OCI-LY1 (cell line): ENCODE measurements at regions not wholly inside any gene's neighbourhood (a gene's known extent, or its start where the extent isn't known, plus 50 kb on each side); places are given as distances from the start of the nearest gene placed in this dataset.
A peak's percentile ranks its signal among the peaks of the same experiment; 100 is the strongest.

Experiments used
- H2AFZ ChIP-seq: fragments of 200-600 bp; sonication (generic), shearing (Covaris generic); 2 replicates; pipeline ENCODE4 v1.6.0; 2014; ENCODE audit warnings: antibody characterized with exemption, mild to moderate bottlenecking, low read length
- H3F3A ChIP-seq: fragments of 200-600 bp; sonication (generic), shearing (Covaris generic); 2 replicates; pipeline ENCODE4 v1.6.0; 2014; ENCODE audit warnings: mild to moderate bottlenecking, antibody characterized with exemption, low read length, moderate library complexity; ENCODE audit not compliant: insufficient read depth
- H3K27ac ChIP-seq: fragments of 200-600 bp; sonication (generic); 2 replicates; pipeline ENCODE4 v1.5.1; 2014; ENCODE audit warnings: low read length, mixed run types, mild to moderate bottlenecking, low read depth; ENCODE audit not compliant: poor library complexity, severe bottlenecking
- H3K27me3 ChIP-seq: fragments of 200-600 bp; sonication (generic); 2 replicates; pipeline ENCODE4 v1.6.0; 2014; ENCODE audit warnings: antibody characterized with exemption, mild to moderate bottlenecking, low read length, moderate library complexity; ENCODE audit not compliant: insufficient read depth
- H3K36me3 ChIP-seq: fragments of 200-600 bp; sonication (generic); 2 replicates; pipeline ENCODE4 v1.6.1; 2014; ENCODE audit warnings: mild to moderate bottlenecking, antibody characterized with exemption, low read length, moderate library complexity, mixed read lengths; ENCODE audit not compliant: insufficient read depth
- H3K4me1 ChIP-seq: fragments of 200-600 bp; sonication (generic); 2 replicates; pipeline ENCODE4 v1.5.1; 2014; ENCODE audit warnings: mild to moderate bottlenecking, low read length, moderate library complexity; ENCODE audit not compliant: insufficient read depth, severe bottlenecking
- H3K4me2 ChIP-seq: fragments of 200-600 bp; sonication (generic), shearing (Covaris generic); 2 replicates; pipeline ENCODE4 v1.6.1; 2014; ENCODE audit warnings: low read length
- H3K4me3 ChIP-seq: fragments of 200-600 bp; sonication (generic); 2 replicates; pipeline ENCODE4 v1.5.1; 2014; ENCODE audit warnings: low read length, low read depth, mild to moderate bottlenecking, mixed read lengths; ENCODE audit not compliant: poor library complexity, severe bottlenecking
- H3K79me2 ChIP-seq: fragments of 200-600 bp; shearing (Covaris generic); 2 replicates; pipeline ENCODE4 v1.6.1; 2016; ENCODE audit warnings: mixed run types, low read length, mixed read lengths; ENCODE audit not compliant: insufficient read depth
- H3K9ac ChIP-seq: fragments of 200-600 bp; sonication (generic), shearing (Covaris generic); 2 replicates; pipeline ENCODE4 v1.6.1; 2014; ENCODE audit warnings: mild to moderate bottlenecking, low read length, mixed read lengths
- H3K9me2 ChIP-seq: fragments of 200-600 bp; sonication (generic), shearing (Covaris generic); 2 replicates; pipeline ENCODE4 v1.6.1; 2014; ENCODE audit warnings: low read depth, mild to moderate bottlenecking, low read length, mixed read lengths
- H3K9me3 ChIP-seq: fragments of 200-600 bp; shearing (Covaris generic); 2 replicates; pipeline ENCODE4 v1.6.1; 2014; ENCODE audit warnings: low read length, mixed read lengths
- H4K20me1 ChIP-seq: fragments of 200-600 bp; sonication (generic), shearing (Covaris generic); 2 replicates; pipeline ENCODE4 v1.6.0; 2016; ENCODE audit warnings: mild to moderate bottlenecking, low read length; ENCODE audit not compliant: insufficient read depth
- EZH2 ChIP-seq: fragments of 200-600 bp; sonication (generic), shearing (Covaris generic); IDR thresholded peaks from 2 replicates; pipeline ENCODE4 v1.8.0; 2017; ENCODE audit warnings: borderline replicate concordance, mixed run types, mild to moderate bottlenecking, antibody characterized with exemption, low read length, moderate library complexity, mixed read lengths
- TF ChIP-seq, protein P1 (sequence below): fragments of 200-600 bp; sonication (generic), shearing (Covaris generic); IDR thresholded peaks from 2 replicates; pipeline ENCODE4 v1.5.1; 2017; ENCODE audit warnings: mild to moderate bottlenecking, antibody characterized with exemption, low read length, moderate library complexity, mixed read lengths

DNA sequence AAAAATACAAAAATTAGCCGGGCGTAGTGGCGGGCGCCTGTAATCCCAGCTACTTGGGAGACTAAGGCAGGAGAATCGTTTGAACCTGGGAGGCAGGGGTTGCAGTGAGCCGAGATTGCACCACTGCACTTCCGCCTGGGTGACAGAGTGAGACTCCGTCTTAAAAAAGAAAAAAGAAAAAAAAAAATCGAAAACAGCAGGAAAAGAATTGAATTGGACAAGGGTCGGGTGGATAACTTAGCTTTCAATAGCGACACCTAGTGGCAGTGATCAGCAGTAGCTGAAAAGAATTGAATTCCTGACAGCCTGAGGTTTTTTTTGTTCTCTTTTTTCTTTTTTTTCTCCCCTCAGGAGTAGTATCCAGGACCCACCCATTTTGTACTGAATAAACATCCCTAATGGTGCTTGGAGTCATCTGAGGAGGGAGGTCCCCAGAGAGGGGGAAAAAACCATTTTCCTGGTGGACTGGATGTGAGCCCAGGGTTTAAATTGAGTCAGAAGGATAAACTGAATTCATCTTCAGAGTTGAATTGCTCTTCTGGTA, 55.1 kb downstream of the CYCS start:
- H3K9me2 ChIP-seq = no peaks in the 10 kb centered on the region
- peak overlapping the region; percentile 61 for H3K4me2 ChIP-seq
- no peaks in the 10 kb centered on the region for H3F3A ChIP-seq
- no peaks in the 10 kb centered on the region for H3K79me2 ChIP-seq
- H3K36me3 ChIP-seq = no peaks in the 10 kb centered on the region
- no peaks in the 10 kb centered on the region for H4K20me1 ChIP-seq
- no peaks in the 10 kb centered on the region for H3K9me3 ChIP-seq
- peak overlapping the region; percentile 71; the same call in 1 of the 2 replicates for H2AFZ ChIP-seq
- TF ChIP-seq, protein P1, sequence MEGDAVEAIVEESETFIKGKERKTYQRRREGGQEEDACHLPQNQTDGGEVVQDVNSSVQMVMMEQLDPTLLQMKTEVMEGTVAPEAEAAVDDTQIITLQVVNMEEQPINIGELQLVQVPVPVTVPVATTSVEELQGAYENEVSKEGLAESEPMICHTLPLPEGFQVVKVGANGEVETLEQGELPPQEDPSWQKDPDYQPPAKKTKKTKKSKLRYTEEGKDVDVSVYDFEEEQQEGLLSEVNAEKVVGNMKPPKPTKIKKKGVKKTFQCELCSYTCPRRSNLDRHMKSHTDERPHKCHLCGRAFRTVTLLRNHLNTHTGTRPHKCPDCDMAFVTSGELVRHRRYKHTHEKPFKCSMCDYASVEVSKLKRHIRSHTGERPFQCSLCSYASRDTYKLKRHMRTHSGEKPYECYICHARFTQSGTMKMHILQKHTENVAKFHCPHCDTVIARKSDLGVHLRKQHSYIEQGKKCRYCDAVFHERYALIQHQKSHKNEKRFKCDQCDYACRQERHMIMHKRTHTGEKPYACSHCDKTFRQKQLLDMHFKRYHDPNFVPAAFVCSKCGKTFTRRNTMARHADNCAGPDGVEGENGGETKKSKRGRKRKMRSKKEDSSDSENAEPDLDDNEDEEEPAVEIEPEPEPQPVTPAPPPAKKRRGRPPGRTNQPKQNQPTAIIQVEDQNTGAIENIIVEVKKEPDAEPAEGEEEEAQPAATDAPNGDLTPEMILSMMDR = peak; percentile 94
- TF ChIP-seq EZH2 = no peak
- H3K27ac ChIP-seq = no peak overlapping the region
- peaks cover 20% of the 10 kb centered on the region for H3K4me1 ChIP-seq
- H3K27me3 ChIP-seq = no peaks in the 10 kb centered on the region
- H3K9ac ChIP-seq = peak overlapping the region; percentile 50; the same call in 1 of the 2 replicates
- H3K4me3 ChIP-seq = peak overlapping the region; percentile 43

DNA sequence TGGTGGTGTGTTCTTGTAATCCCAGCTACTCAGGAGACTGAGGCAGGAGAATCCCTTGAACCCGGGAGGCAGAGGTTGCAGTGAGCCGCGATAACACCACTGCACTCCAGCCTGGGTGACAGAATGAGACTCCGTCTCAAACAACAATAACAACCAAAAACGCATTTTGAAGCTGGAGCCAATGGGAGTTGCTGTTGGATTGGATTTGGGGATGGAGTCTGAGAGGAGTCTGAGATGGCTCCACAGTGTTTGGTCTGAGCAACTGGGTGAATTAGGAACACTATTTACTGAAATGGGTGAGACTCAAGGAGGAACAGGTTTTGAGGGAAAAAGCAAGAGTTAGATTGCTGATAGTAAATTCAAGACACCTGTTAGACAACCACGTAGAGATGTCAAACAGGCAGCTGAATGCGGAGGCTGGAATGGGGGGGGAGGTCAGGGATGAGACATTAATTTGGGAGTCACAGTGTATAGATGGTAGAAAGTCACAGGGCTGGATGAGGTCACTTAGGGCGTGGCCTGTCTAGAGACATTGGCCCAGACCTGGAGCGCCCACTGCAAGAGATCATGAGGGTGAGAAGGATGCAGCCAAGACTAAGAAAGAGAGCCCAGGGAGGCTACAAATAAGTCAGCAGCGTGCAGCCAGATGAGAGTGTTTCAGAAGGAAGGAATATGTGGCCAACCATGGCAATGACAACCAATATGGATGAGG, 56.4 kb downstream of the CYCS start:
- Histone ChIP-seq H3K4me2 (no peak overlapping the region), H3K79me2 (no peaks in the 10 kb centered on the region)
- TF ChIP-seq, protein P1 = no peak
- TF ChIP-seq EZH2 = no peak

DNA sequence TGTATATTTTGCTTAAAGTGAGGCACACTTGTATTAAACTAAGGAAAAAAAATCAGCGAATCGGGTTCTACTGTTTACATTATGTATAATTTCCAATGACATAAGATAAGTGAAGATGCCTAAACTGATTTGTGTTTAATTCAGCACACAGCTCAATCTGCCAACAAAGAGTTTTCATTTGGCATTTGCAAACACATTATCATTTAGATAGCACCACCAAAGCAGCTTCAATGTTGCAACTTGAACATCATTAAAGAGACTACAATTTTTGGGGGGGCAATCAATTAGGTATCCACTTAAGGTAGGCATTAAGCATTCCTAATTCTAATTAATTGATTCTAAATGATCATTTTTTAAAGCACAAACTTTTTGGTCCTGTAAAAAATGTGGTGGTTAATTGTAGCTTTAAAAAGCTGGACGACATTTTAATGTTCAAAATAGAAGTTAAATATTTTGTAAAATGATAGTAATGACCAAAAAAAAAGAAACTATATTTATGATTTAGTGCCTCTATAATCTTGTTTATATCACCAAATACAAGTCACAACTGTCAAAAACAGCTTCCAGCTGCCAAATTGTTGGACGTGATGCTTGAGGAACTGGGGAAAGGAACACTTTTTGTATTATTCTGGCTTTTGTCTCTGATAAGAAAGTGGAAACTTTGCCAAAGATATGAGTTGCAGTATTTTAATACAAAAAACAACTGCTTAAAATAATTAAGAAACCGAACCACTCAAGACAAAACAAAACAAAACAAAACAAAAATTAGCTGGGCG, 57.1 kb downstream of the CYCS start:
- no peak for TF ChIP-seq EZH2
- TF ChIP-seq, protein P1 = no peak
- no peak overlapping the region for H2AFZ ChIP-seq
- no peaks in the 10 kb centered on the region for H3K9me2 ChIP-seq
- H3K9me3 ChIP-seq = no peaks in the 10 kb centered on the region
- no peak overlapping the region for H3K4me2 ChIP-seq
- H3K9ac ChIP-seq = no peak overlapping the region
- H3K36me3 ChIP-seq = no peaks in the 10 kb centered on the region
- H3K79me2 ChIP-seq = no peaks in the 10 kb centered on the region
- H3K4me1 ChIP-seq = peaks cover 15% of the 10 kb centered on the region
- H4K20me1 ChIP-seq = no peaks in the 10 kb centered on the region
- H3K27ac ChIP-seq = no peak overlapping the region
- H3F3A ChIP-seq = no peaks in the 10 kb centered on the region
- no peak overlapping the region for H3K4me3 ChIP-seq
- H3K27me3 ChIP-seq = no peaks in the 10 kb centered on the region

More for the DNA sequence above, 56.4 kb downstream of the CYCS start:
- Histone ChIP-seq H4K20me1 (no peaks in the 10 kb centered on the region), H2AFZ (no peak overlapping the region), H3K36me3 (no peaks in the 10 kb centered on the region), H3K27me3 (no peaks in the 10 kb centered on the region), H3K9me2 (no peaks in the 10 kb centered on the region), H3F3A (no peaks in the 10 kb centered on the region), H3K4me3 (no peak overlapping the region), H3K9ac (no peak overlapping the region), H3K9me3 (no peaks in the 10 kb centered on the region), H3K4me1 (peaks cover 20% of the 10 kb centered on the region), H3K27ac (no peak overlapping the region)
